Esophagus (tissue), 2 donors: ENCODE measurements at regions not wholly inside any gene's neighbourhood (a gene's known extent, or its start where the extent isn't known, plus 50 kb on each side); places are given as distances from the start of the nearest gene placed in this dataset.

Experiments used
- H3K27ac ChIP-seq, 2 donors: one replicate each; pipeline ENCODE4 v1.5.1; 2013; ENCODE audit warnings: low read depth in 2 of 2, mild to moderate bottlenecking in 2 of 2, inconsistent platforms in 1 of 2, low read length in 1 of 2, moderate library complexity in 1 of 2
- H3K27me3 ChIP-seq, 2 donors: one replicate each; pipeline ENCODE4 v1.6.1; 2013; ENCODE audit warnings: low read length in 2 of 2, control low read depth in 1 of 2, mild to moderate bottlenecking in 1 of 2; ENCODE audit not compliant: insufficient read depth in 2 of 2, control insufficient read depth in 1 of 2
- H3K36me3 ChIP-seq, 2 donors: one replicate each; pipeline ENCODE4 v1.6.1; 2013; ENCODE audit warnings: low read length in 1 of 2; ENCODE audit not compliant: control insufficient read depth in 2 of 2, insufficient read depth in 2 of 2
- H3K4me1 ChIP-seq, 2 donors: one replicate each; pipeline ENCODE4 v1.6.1; 2013; ENCODE audit warnings: low read length in 1 of 2; ENCODE audit not compliant: control insufficient read depth in 2 of 2, insufficient read depth in 2 of 2
- H3K4me3 ChIP-seq, 2 donors: one replicate each; pipeline ENCODE4 v1.5.1; 2013; ENCODE audit warnings: low read length in 2 of 2, mild to moderate bottlenecking in 2 of 2, low read depth in 1 of 2, moderate library complexity in 1 of 2
- H3K9me3 ChIP-seq, 2 donors: one replicate each; pipeline ENCODE4 v1.6.1; 2013; ENCODE audit warnings: mild to moderate bottlenecking in 2 of 2, low read depth in 1 of 2, low read length in 1 of 2, moderate library complexity in 1 of 2; ENCODE audit not compliant: control insufficient read depth in 2 of 2, insufficient read depth in 1 of 2
- WGBS, 2 donors: extraction: QIAGEN DNeasy Blood & Tissue Kit; methylation state at CpG; one replicate each; pipeline ENCODE4 v1.1.7; 2013; 5-methylcytosine and 5-hydroxymethylcytosine counted together
- donor health status: healthy with polysubstance abuse.
- donor health status: Bipolar disorder and iron deficiency.

DNA sequence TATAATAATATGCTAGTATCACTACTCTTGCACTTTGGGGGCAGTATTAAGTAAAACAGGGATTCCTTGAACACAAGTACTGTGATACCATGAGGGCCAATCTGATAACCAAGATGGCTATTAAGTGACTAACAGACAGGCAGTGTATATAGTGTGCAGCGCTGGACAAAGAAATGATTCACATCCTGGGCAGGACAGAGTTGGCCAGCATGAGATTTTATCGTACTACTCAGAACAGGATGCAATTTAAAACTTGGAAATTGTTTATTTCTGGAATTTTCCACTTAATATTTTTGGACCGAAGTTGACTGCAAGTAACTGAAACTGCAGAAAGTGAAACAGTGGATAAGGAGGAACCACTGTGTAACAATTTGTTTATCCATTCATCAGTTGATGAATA is 74.6 kb downstream of the DNTTIP2 start:
- H3K9me3 ChIP-seq, result no peaks in the 10 kb centered on the region
- no peak overlapping the region for H3K27ac ChIP-seq
- H3K4me1 ChIP-seq, result no peaks in the 10 kb centered on the region
- H3K27me3 ChIP-seq, result no peaks in the 10 kb centered on the region
- H3K4me3 ChIP-seq, result no peak overlapping the region
- H3K36me3 ChIP-seq, result no peaks in the 10 kb centered on the region
- WGBS, 2 donors, result 50 to 65% methylated on average over 3 of the region's 3 CpGs

DNA sequence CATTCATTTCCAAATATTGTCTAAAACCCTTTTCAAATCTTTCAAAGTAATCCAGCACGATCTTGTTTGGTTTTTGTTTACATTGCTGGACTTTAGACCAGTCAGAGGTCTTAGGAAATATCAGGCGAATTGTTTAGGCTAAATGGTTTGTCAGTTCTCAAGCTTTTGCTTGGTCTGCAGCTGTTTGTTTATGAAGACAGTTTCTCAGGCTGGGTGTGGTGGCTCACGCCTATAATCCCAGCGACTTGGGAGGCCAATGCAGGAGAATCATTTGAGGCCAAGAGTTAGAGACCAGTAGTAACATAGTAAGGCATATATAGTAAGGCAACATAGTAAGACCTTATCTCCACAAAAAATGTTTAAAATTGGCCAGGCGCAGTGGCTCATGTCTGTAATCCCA is 77.5 kb downstream of the DNTTIP2 start:
- Histone ChIP-seq H3K27me3 (no peaks in the 10 kb centered on the region), H3K36me3 (no peaks in the 10 kb centered on the region), H3K27ac (no peak overlapping the region), H3K9me3 (no peaks in the 10 kb centered on the region), H3K4me1 (no peaks in the 10 kb centered on the region), H3K4me3 (no peak overlapping the region)
- 83 to 84% methylated on average over 5 of the region's 5 CpGs for WGBS, 2 donors

GRCh38 chr1:93800856-93801255 is 78.2 kb downstream of the DNTTIP2 start:
- WGBS, 2 donors, result 92% methylated on average over 5 of the region's 5 CpGs
- Histone ChIP-seq H3K4me3 (no peak overlapping the region), H3K4me1 (no peaks in the 10 kb centered on the region), H3K9me3 (no peaks in the 10 kb centered on the region), H3K36me3 (no peaks in the 10 kb centered on the region), H3K27ac (no peak overlapping the region), H3K27me3 (no peaks in the 10 kb centered on the region)

GRCh38 chr1:93798291-93798690 is 80.7 kb downstream of the DNTTIP2 start:
- no peaks in the 10 kb centered on the region for H3K9me3 ChIP-seq
- no peaks in the 10 kb centered on the region for H3K4me1 ChIP-seq
- no peak overlapping the region for H3K27ac ChIP-seq
- H3K36me3 ChIP-seq, result no peaks in the 10 kb centered on the region
- WGBS, 2 donors, result 51 to 66% methylated on average over 1 of the region's 1 CpG
- H3K27me3 ChIP-seq, result no peaks in the 10 kb centered on the region
- no peak overlapping the region for H3K4me3 ChIP-seq

- Histone ChIP-seq H3K36me3 (no peaks in the 10 kb centered on the region), H3K27ac (no peak overlapping the region), H3K27me3 (no peaks in the 10 kb centered on the region), H3K4me3 (no peak overlapping the region), H3K4me1 (no peaks in the 10 kb centered on the region), H3K9me3 (no peaks in the 10 kb centered on the region)
- WGBS, 2 donors, result 92 to 94% methylated on average over 3 of the region's 3 CpGs
These were observed 94.5 kb downstream of the DNTTIP2 start for GRCh38 chr1:93784538-93784937.

DNA sequence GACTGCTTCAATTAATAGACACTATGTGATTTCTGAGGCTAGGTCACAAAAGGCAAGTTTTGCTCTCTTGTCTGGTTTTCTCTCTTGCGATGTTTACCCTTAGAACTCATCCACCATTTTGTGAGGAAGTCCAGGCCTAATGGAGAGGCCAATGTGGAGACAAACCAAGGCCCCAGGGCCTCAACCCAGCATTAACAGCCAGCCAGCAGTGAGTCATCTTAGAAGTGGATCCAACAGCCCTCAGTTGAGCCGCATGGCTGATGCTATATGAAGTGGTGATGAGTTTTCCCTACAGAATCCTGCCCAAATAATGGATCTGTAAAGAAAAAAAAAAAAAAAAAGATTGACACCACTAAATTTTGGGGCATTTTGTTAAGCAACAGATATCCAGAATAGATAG is 95.1 kb downstream of the DNTTIP2 start:
- Histone ChIP-seq H3K9me3 (no peaks in the 10 kb centered on the region), H3K4me3 (no peak overlapping the region), H3K27me3 (no peaks in the 10 kb centered on the region), H3K27ac (no peak overlapping the region), H3K36me3 (no peaks in the 10 kb centered on the region), H3K4me1 (no peaks in the 10 kb centered on the region)
- WGBS, 2 donors, result 88 to 96% methylated on average over 2 of the region's 2 CpGs

- H3K4me3 ChIP-seq, result no peak overlapping the region
- no peaks in the 10 kb centered on the region for H3K9me3 ChIP-seq
- WGBS, 2 donors, result 75 to 87% methylated on average over 4 of the region's 4 CpGs
- H3K27me3 ChIP-seq, result no peaks in the 10 kb centered on the region
- H3K27ac ChIP-seq, result no peak overlapping the region
- no peaks in the 10 kb centered on the region for H3K4me1 ChIP-seq
- no peaks in the 10 kb centered on the region for H3K36me3 ChIP-seq
These were observed 98.0 kb upstream of the BCAR3 start for GRCh38 chr1:93779540-93780165.

GRCh38 chr1:93778457-93778856 is 96.8 kb upstream of the BCAR3 start:
- Histone ChIP-seq H3K9me3 (no peaks in the 10 kb centered on the region), H3K4me3 (no peak overlapping the region), H3K27ac (no peak overlapping the region), H3K36me3 (no peaks in the 10 kb centered on the region), H3K27me3 (no peaks in the 10 kb centered on the region), H3K4me1 (no peaks in the 10 kb centered on the region)
- 89 to 91% methylated on average over 2 of the region's 2 CpGs for WGBS, 2 donors

DNA sequence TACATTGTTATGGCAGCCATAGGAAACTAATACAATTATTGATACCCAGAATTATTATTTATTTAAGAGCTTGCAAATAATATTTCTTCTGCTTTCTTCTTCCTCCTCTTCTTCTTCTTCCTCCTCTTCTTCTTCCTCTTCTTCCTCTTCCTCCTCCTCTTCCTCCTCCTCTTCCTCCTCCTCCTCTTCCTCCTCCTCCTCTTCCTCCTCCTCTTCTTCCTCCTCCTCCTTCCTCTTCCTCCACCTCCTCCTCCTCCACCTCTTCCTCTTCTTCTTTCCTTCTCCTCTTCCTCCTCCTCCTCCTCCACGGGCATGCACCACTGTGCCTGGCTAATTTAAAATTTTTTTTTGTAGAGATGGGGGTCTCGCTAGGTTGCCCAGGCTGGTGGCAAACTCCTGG is 95.6 kb upstream of the BCAR3 start:
- Histone ChIP-seq H3K4me3 (no peak overlapping the region), H3K36me3 (no peaks in the 10 kb centered on the region), H3K4me1 (no peaks in the 10 kb centered on the region), H3K27ac (no peak overlapping the region), H3K27me3 (no peaks in the 10 kb centered on the region), H3K9me3 (no peaks in the 10 kb centered on the region)
- 89 to 92% methylated on average over 2 of the region's 2 CpGs for WGBS, 2 donors

DNA sequence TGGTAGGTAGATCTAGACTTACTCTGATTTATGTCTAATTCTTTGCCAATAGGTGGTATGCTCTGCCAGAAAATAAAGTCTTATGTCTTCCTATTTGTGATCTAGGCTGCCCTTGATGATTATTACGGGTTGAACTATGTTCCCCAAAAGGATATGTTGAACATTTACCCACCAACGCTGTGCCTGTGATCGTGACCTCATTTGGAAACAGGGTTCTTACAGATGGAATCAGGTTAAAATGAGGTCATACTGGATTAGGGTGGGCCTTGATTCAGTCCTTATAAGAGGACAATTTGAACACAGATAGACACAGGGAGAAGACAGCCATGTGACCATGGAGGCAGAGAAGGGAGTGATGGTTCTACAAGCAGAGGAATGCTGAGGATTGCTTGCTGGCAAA is 95.1 kb upstream of the BCAR3 start:
- Histone ChIP-seq H3K27me3 (no peaks in the 10 kb centered on the region), H3K36me3 (no peaks in the 10 kb centered on the region), H3K27ac (no peak overlapping the region), H3K4me3 (no peak overlapping the region), H3K4me1 (no peaks in the 10 kb centered on the region), H3K9me3 (no peaks in the 10 kb centered on the region)
- WGBS, 2 donors, result 85 to 87% methylated on average over 3 of the region's 3 CpGs
